Osteoblast (primary cell): ENCODE measurements at regions not wholly inside any gene's neighbourhood (a gene's known extent, or its start where the extent isn't known, plus 50 kb on each side); places are given as distances from the start of the nearest gene placed in this dataset.

Source experiments
- DNase-seq: peaks from one replicate; pipeline ENCODE4 v3.0.0; 2011; ENCODE audit warnings: low spot score, mixed read lengths; ENCODE audit not compliant: insufficient read length; ENCODE audit errors: missing footprints
- H2AFZ ChIP-seq: 2 replicates; pipeline ENCODE4 v1.6.0; 2011; ENCODE audit warnings: mild to moderate bottlenecking, low read length
- H3K27ac ChIP-seq: 2 replicates; pipeline ENCODE4 v1.5.1; 2011; ENCODE audit warnings: mild to moderate bottlenecking, low read depth, low read length, moderate library complexity
- H3K27me3 ChIP-seq: 2 replicates; pipeline ENCODE4 v1.6.0; 2012; ENCODE audit warnings: mild to moderate bottlenecking, control low read depth, inconsistent platforms, low read length, moderate library complexity; ENCODE audit not compliant: insufficient read depth
- H3K36me3 ChIP-seq: 2 replicates; pipeline ENCODE4 v1.5.1; 2011; ENCODE audit warnings: mild to moderate bottlenecking, low read length, control low read depth, moderate library complexity; ENCODE audit not compliant: insufficient read depth
- H3K4me1 ChIP-seq: 2 replicates; pipeline ENCODE4 v1.5.1; 2011; ENCODE audit warnings: mild to moderate bottlenecking, low read length, control low read depth, moderate library complexity; ENCODE audit not compliant: insufficient read depth
- H3K4me2 ChIP-seq: 2 replicates; pipeline ENCODE4 v1.6.0; 2011; ENCODE audit warnings: mild to moderate bottlenecking, low read length; ENCODE audit not compliant: insufficient read depth
- H3K4me3 ChIP-seq: fragments of 200-600 bp; sonication (generic); 3 replicates; pipeline ENCODE4 v1.5.1; 2012; ENCODE audit warnings: mild to moderate bottlenecking, low read length, inconsistent platforms; ENCODE audit not compliant: insufficient read depth
- H3K79me2 ChIP-seq: 2 replicates; pipeline ENCODE4 v1.6.0; 2012; ENCODE audit warnings: mild to moderate bottlenecking, low read length, control low read depth, inconsistent platforms; ENCODE audit not compliant: insufficient read depth
- H3K9me3 ChIP-seq: 2 replicates; pipeline ENCODE4 v1.5.1; 2011; ENCODE audit warnings: low read depth, low read length, control low read depth
- H4K20me1 ChIP-seq: 2 replicates; pipeline ENCODE4 v1.6.0; 2012; ENCODE audit warnings: mild to moderate bottlenecking, low read length, control low read depth; ENCODE audit not compliant: insufficient read depth
- CTCF ChIP-seq: IDR thresholded peaks from 2 replicates; pipeline ENCODE4 v1.5.1; 2011; ENCODE audit warnings: mild to moderate bottlenecking, low read depth, low read length, moderate library complexity; ENCODE audit errors: extremely low read depth

GRCh38 chr12:12010277-12011039 lies 60.3 kb upstream of the BCL2L14 start:
- peak overlapping the region; percentile 46 for H3K27ac ChIP-seq

DNA sequence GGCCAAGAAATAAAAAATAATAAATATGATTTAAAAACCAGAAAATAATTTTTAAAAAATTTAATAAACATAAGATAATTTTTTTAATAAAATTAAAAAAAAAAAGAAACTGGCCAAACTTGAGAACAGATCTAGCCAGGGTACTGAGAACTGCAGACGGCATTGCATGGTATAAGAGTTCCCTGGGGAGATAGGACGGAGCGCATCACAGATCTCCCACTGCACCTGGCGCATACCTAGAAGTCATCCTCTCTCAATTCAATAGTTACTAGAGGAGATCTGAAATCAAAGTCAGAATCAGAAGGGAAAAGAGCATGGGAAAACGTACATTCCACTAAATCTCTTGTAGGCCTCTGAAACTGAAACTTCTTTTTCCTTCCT lies 58.9 kb upstream of the BCL2L14 start:
- no peak for TF ChIP-seq CTCF
- Histone ChIP-seq H3K27me3 (no peaks in the 10 kb centered on the region), H2AFZ (no peak overlapping the region), H4K20me1 (no peaks in the 10 kb centered on the region), H3K4me2 (no peak overlapping the region), H3K36me3 (no peaks in the 10 kb centered on the region), H3K79me2 (no peaks in the 10 kb centered on the region), H3K27ac (no peak overlapping the region), H3K4me1 (peaks cover 37% of the 10 kb centered on the region), H3K4me3 (no peak overlapping the region), H3K9me3 (no peaks in the 10 kb centered on the region)
- DNase-seq: peak; percentile 46

More at GRCh38 chr12:12010277-12011039, 60.3 kb upstream of the BCL2L14 start:
- Histone ChIP-seq H2AFZ (peak overlapping the region; percentile 88), H3K4me3 (peak overlapping the region; percentile 47), H3K79me2 (no peaks in the 10 kb centered on the region), H3K4me2 (peak overlapping the region; percentile 61), H3K36me3 (no peaks in the 10 kb centered on the region), H3K27me3 (no peaks in the 10 kb centered on the region), H3K4me1 (peaks cover 29% of the 10 kb centered on the region), H4K20me1 (no peaks in the 10 kb centered on the region), H3K9me3 (no peaks in the 10 kb centered on the region)
- DNase-seq: peak; percentile 85
- TF ChIP-seq CTCF: no peak

- no peaks in the 10 kb centered on the region for H3K79me2 ChIP-seq
- no peak overlapping the region for H3K27ac ChIP-seq
- H3K27me3 ChIP-seq: no peaks in the 10 kb centered on the region
- no peak overlapping the region for H3K4me3 ChIP-seq
- no peak for DNase-seq
- TF ChIP-seq CTCF: no peak
- H3K36me3 ChIP-seq: no peaks in the 10 kb centered on the region
- peak overlapping the region; percentile 70 for H2AFZ ChIP-seq
- no peak overlapping the region for H3K4me2 ChIP-seq
- no peaks in the 10 kb centered on the region for H4K20me1 ChIP-seq
- peaks cover 27% of the 10 kb centered on the region for H3K4me1 ChIP-seq
- H3K9me3 ChIP-seq: no peaks in the 10 kb centered on the region
Measured at GRCh38 chr12:12015073-12015685, 55.6 kb upstream of the BCL2L14 start.
